Activated CD8-positive, alpha-beta T cell treated with anti-CD3 and anti-CD28 coated beads for 36 hours (primary cell): ENCODE measurements at regions not wholly inside any gene's neighbourhood (a gene's known extent, or its start where the extent isn't known, plus 50 kb on each side); places are given as distances from the start of the nearest gene placed in this dataset.

ENCODE experiments used
- ATAC-seq: fragments of 200-7000 bp; cut with Tn5 transposase; one replicate; pipeline ENCODE4 v1.10.0; 2021; ENCODE audit warnings: mild to moderate bottlenecking, moderate library complexity
- CTCF ChIA-PET: fragments of 350-600 bp; sonication (Branson Sonifier 250); formaldehyde crosslinking; loops from one replicate; lab custom pipeline; 2021; ENCODE audit warnings: antibody characterized with exemption; lab: Charles Lee
- POLR2A ChIA-PET: fragments of 350-600 bp; sonication (Branson Sonifier 250); formaldehyde crosslinking; loops from one replicate; lab custom pipeline; 2021; ENCODE audit warnings: antibody characterized with exemption; lab: Charles Lee
- DNase-seq: peaks from one replicate; pipeline ENCODE4 v3.0.0-alpha.2; 2020
- H3K27ac Mint-ChIP-seq: one replicate; pipeline ENCODE4 v1.8.0; 2021; ENCODE audit warnings: mild to moderate bottlenecking, mixed read lengths
- H3K27me3 Mint-ChIP-seq: one replicate; pipeline ENCODE4 v1.8.0; 2021; ENCODE audit warnings: mixed read lengths
- H3K36me3 Mint-ChIP-seq: one replicate; pipeline ENCODE4 v1.8.0; 2021; ENCODE audit warnings: low read depth, mixed read lengths
- H3K4me1 Mint-ChIP-seq: one replicate; pipeline ENCODE4 v1.8.0; 2021; ENCODE audit warnings: low read depth, mixed read lengths
- H3K4me3 Mint-ChIP-seq: one replicate; pipeline ENCODE4 v1.8.0; 2021; ENCODE audit warnings: mild to moderate bottlenecking, moderate library complexity, mixed read lengths
- H3K9me3 Mint-ChIP-seq: one replicate; pipeline ENCODE4 v1.8.0; 2021; ENCODE audit warnings: mixed read lengths
- intact Hi-C: fragments of 100-400 bp; cut with micrococcal nuclease; formaldehyde crosslinking; loops from one replicate; pipeline ENCODE4 v1.10.0; 2022
- TF ChIP-seq, protein P1 (sequence below): fragments of 200-600 bp; IDR thresholded peaks from one replicate; pipeline ENCODE4 v1.8.0; 2022; ENCODE audit warnings: antibody characterized with exemption, mild to moderate bottlenecking

DNA sequence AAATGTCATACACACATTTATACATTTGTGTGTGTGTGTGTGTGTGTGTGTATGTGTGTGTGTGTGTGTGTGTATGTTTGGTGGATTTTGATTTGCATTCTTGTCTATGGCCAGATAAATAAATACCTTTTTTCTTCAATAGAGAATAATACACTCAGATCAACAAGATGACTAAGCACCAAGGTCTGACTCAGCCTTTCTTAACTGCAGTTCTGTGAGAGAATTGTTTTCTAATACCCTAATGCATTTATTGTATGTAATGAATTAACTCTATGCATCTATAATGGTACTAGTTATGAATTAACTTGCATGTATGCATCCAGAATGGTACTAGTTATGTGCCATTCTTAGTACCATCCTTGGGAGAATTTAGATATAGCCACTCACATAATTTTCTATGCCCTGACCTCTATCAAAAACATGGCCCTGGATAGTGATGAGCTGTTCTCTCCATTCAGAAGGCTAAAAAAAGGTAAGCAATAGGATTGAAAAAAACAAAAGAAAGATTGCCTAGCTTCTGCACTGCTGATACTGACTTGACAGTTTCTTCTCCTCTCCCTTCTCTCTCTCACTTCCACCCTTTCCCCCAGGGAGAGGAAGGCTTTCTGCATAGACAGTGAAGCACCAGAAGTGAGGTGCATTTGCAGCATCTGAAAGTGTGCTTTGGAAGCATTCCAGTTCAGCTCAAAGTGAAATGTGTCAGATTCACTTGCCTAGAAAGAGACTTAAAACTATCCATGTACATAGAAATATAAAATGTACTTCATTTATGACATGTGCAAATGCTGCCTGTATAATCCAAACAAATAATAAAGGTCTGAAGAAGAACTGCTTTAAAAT is 55.1 kb upstream of the CCDC112 start:
- ATAC-seq (no peak), DNase-seq (no peak)
- CTCF ChIA-PET, result no interaction called here
- no peaks in the 10 kb centered on the region for H3K4me1 Mint-ChIP-seq
- intact Hi-C loops, result no loop called here
- POLR2A ChIA-PET, result no interaction called here
- H3K4me3 Mint-ChIP-seq, result no peak overlapping the region
- H3K36me3 Mint-ChIP-seq, result no peaks in the 10 kb centered on the region
- no peak overlapping the region for H3K27ac Mint-ChIP-seq
- H3K9me3 Mint-ChIP-seq, result no peaks in the 10 kb centered on the region
- peaks cover 17% of the 10 kb centered on the region for H3K27me3 Mint-ChIP-seq
- TF ChIP-seq, protein P1, sequence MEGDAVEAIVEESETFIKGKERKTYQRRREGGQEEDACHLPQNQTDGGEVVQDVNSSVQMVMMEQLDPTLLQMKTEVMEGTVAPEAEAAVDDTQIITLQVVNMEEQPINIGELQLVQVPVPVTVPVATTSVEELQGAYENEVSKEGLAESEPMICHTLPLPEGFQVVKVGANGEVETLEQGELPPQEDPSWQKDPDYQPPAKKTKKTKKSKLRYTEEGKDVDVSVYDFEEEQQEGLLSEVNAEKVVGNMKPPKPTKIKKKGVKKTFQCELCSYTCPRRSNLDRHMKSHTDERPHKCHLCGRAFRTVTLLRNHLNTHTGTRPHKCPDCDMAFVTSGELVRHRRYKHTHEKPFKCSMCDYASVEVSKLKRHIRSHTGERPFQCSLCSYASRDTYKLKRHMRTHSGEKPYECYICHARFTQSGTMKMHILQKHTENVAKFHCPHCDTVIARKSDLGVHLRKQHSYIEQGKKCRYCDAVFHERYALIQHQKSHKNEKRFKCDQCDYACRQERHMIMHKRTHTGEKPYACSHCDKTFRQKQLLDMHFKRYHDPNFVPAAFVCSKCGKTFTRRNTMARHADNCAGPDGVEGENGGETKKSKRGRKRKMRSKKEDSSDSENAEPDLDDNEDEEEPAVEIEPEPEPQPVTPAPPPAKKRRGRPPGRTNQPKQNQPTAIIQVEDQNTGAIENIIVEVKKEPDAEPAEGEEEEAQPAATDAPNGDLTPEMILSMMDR, result no peak

DNA sequence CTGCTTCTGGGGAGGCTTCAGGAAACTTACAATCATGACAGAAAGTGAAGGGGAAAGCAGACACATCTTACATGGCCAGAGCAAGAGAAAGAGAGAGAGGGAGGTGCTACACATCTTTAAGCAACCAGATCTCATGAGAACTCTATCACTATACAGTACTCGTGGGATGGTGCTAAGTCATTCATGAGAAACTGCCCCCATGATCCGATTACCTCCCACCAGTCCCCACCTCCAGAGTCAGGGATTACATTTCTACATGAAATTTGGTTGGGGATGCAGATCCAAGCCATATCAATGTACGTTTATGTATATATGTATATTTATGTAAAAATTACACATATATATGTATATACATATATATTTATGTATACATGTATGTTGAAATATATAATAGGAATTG is 54.4 kb upstream of the CCDC112 start:
- ChIA-PET POLR2A (no interaction called here), CTCF (no interaction called here)
- ATAC-seq (no peak), DNase-seq (no peak)
- intact Hi-C loops, result no loop called here
- H3K27ac Mint-ChIP-seq, result no peak overlapping the region
- peaks cover 21% of the 10 kb centered on the region for H3K27me3 Mint-ChIP-seq
- TF ChIP-seq, protein P1, result no peak
- no peaks in the 10 kb centered on the region for H3K36me3 Mint-ChIP-seq
- no peaks in the 10 kb centered on the region for H3K4me1 Mint-ChIP-seq
- no peak overlapping the region for H3K4me3 Mint-ChIP-seq
- no peaks in the 10 kb centered on the region for H3K9me3 Mint-ChIP-seq

DNA sequence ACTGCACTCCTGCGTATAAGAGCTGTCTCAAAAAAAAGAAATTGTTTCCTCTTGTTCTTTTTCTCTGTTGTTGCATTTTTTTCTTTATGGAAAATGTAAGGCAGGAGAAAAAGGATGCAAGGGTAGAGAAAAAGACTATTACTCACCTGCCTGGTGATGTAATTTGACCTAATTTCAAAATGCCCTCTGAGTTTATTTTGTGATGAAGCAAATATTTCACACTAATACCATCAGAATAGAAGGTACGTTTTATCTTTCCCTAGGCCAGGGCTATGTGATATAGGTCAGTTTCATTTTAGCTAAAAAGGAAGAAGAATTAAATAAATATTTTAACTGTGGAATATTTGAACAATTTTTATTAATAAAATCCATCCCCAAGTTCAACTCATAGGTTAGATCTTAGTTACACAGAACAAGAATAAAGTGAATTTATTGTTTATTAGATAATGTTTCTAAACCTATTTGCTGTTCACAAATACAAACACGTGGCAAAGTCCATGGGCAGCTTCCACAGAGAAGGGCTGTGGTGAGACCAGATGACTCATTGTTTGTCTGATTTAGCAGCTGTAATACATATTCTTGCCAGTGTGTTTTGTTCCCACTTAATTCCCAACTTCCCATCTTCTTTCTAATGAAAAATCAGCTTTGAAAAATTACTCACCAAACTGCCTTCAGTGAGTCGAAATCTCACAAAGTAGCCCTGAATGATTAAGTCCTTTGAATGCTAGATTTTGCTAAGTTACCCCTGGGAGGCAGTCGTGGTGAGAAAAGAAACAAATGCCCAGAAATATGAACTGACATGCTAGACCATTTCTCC is 52.8 kb upstream of the CCDC112 start:
- TF ChIP-seq, protein P1, result no peak
- no peak for ATAC-seq
- H3K36me3 Mint-ChIP-seq, result no peaks in the 10 kb centered on the region
- no peak for DNase-seq
- H3K4me3 Mint-ChIP-seq, result no peak overlapping the region
- peaks cover 23% of the 10 kb centered on the region for H3K27me3 Mint-ChIP-seq
- no peaks in the 10 kb centered on the region for H3K9me3 Mint-ChIP-seq
- no peaks in the 10 kb centered on the region for H3K4me1 Mint-ChIP-seq
- intact Hi-C loops, result no loop called here
- POLR2A ChIA-PET, result no interaction called here
- CTCF ChIA-PET, result interaction anchor here (1.0 to 1.3 kb wide), 2 partner anchors 27 to 226 kb away, joined by 3 read pairs; no protein-coding TSS in a partner anchor
- H3K27ac Mint-ChIP-seq, result no peak overlapping the region

DNA sequence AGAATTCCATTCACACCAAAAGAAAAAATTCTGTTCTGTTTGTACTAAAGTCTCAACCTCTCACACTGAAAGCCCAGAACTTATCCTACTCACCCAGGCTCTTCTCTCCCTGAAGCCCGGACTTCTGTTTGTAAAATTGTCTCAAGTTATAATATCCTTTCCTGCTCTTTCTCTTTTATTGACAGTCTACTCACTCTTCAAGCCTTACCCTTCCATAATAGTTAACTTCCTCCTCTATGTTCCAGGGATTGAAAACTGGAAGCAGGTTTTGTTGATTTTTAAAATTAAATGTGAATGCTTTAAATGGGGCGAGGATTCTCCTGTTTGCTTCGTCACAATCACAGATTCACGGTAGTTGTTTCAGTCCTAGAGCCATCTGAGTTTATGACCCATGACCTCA is 51.7 kb upstream of the CCDC112 start:
- POLR2A ChIA-PET, result no interaction called here
- Mint-ChIP-seq H3K4me1 (no peaks in the 10 kb centered on the region), H3K27ac (no peak overlapping the region), H3K27me3 (peaks cover 23% of the 10 kb centered on the region), H3K4me3 (no peak overlapping the region), H3K9me3 (no peaks in the 10 kb centered on the region), H3K36me3 (no peaks in the 10 kb centered on the region)
- CTCF ChIA-PET, result no interaction called here
- ATAC-seq, result no peak
- no peak for DNase-seq
- intact Hi-C loops, result no loop called here
- TF ChIP-seq, protein P1, result no peak
